Chondrocyte (in vitro differentiated cells): ENCODE measurements at regions not wholly inside any gene's neighbourhood (a gene's known extent, or its start where the extent isn't known, plus 50 kb on each side); places are given as distances from the start of the nearest gene placed in this dataset.
A peak's percentile ranks its signal among the peaks of the same experiment; 100 is the strongest.

Experiments used
- DNase-seq: peaks from one replicate; pipeline ENCODE4 v3.0.0; 2021; ENCODE audit warnings: mixed read lengths, low spot score
- H3K27ac Mint-ChIP-seq: one replicate; pipeline ENCODE4 v1.8.0; 2021; ENCODE audit warnings: mild to moderate bottlenecking, moderate library complexity, mixed read lengths; ENCODE audit not compliant: unreplicated experiment
- H3K27me3 Mint-ChIP-seq: 2 replicates; pipeline ENCODE4 v1.8.0; 2021; ENCODE audit warnings: low read depth, mixed read lengths
- H3K36me3 Mint-ChIP-seq: 2 replicates; pipeline ENCODE4 v1.8.0; 2021; ENCODE audit warnings: low read depth, mixed read lengths
- H3K4me1 Mint-ChIP-seq: 2 replicates; pipeline ENCODE4 v1.8.0; 2021; ENCODE audit warnings: low read depth, mild to moderate bottlenecking, mixed read lengths
- H3K4me3 Mint-ChIP-seq: one replicate; pipeline ENCODE4 v1.8.0; 2021; ENCODE audit warnings: mild to moderate bottlenecking, moderate library complexity, mixed read lengths; ENCODE audit not compliant: unreplicated experiment
- H3K9me3 Mint-ChIP-seq: 2 replicates; pipeline ENCODE4 v1.8.0; 2021; ENCODE audit warnings: low read depth, mixed read lengths
- TF ChIP-seq, protein P1 (sequence below): fragments of 200-600 bp; sonication (generic); IDR thresholded peaks from 2 replicates; pipeline ENCODE4 v1.5.0; 2021; ENCODE audit warnings: antibody characterized with exemption, mild to moderate bottlenecking, moderate library complexity

GRCh38 chr9:75541734-75542133 lies 348.7 kb upstream of the PCSK5 start:
- H3K36me3 Mint-ChIP-seq: peaks cover 2% of the 10 kb centered on the region
- H3K27ac Mint-ChIP-seq: no peak overlapping the region
- peaks cover 32% of the 10 kb centered on the region for H3K4me1 Mint-ChIP-seq

GRCh38 chr9:75544815-75545214 lies 345.7 kb upstream of the PCSK5 start:
- H3K27me3 Mint-ChIP-seq: no peaks in the 10 kb centered on the region
- H3K36me3 Mint-ChIP-seq: no peaks in the 10 kb centered on the region
- TF ChIP-seq, protein P1, sequence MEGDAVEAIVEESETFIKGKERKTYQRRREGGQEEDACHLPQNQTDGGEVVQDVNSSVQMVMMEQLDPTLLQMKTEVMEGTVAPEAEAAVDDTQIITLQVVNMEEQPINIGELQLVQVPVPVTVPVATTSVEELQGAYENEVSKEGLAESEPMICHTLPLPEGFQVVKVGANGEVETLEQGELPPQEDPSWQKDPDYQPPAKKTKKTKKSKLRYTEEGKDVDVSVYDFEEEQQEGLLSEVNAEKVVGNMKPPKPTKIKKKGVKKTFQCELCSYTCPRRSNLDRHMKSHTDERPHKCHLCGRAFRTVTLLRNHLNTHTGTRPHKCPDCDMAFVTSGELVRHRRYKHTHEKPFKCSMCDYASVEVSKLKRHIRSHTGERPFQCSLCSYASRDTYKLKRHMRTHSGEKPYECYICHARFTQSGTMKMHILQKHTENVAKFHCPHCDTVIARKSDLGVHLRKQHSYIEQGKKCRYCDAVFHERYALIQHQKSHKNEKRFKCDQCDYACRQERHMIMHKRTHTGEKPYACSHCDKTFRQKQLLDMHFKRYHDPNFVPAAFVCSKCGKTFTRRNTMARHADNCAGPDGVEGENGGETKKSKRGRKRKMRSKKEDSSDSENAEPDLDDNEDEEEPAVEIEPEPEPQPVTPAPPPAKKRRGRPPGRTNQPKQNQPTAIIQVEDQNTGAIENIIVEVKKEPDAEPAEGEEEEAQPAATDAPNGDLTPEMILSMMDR: no peak
- peaks cover 3% of the 10 kb centered on the region for H3K9me3 Mint-ChIP-seq
- no peak overlapping the region for H3K27ac Mint-ChIP-seq
- peaks cover 25% of the 10 kb centered on the region for H3K4me1 Mint-ChIP-seq
- H3K4me3 Mint-ChIP-seq: no peak overlapping the region
- no peak for DNase-seq

More at GRCh38 chr9:75541734-75542133, 348.7 kb upstream of the PCSK5 start:
- no peaks in the 10 kb centered on the region for H3K27me3 Mint-ChIP-seq
- H3K9me3 Mint-ChIP-seq: peaks cover 11% of the 10 kb centered on the region
- H3K4me3 Mint-ChIP-seq: no peak overlapping the region
- TF ChIP-seq, protein P1: no peak
- no peak for DNase-seq

DNA sequence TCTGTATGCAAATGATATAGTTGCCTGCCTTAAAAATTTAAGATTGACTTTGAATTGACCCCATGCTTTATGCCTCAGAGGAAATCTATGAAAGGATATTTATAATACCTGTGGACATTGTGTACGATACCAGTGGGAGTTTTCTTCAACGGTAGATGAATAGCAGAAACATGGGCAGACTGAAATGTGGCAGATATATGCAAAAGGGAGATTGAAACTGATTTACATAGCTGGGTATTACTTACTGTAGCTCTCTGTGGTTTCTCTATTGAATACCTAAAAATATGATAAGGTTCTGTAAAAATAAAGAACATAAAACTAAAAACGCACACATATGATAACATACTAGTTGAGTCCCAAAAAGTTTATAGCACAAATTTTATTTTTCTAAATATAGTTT lies 345.2 kb upstream of the PCSK5 start:
- Mint-ChIP-seq H3K27ac (no peak overlapping the region), H3K9me3 (peaks cover 3% of the 10 kb centered on the region), H3K4me3 (no peak overlapping the region), H3K36me3 (no peaks in the 10 kb centered on the region), H3K27me3 (no peaks in the 10 kb centered on the region), H3K4me1 (peaks cover 20% of the 10 kb centered on the region)
- TF ChIP-seq, protein P1: no peak
- DNase-seq: no peak

DNA sequence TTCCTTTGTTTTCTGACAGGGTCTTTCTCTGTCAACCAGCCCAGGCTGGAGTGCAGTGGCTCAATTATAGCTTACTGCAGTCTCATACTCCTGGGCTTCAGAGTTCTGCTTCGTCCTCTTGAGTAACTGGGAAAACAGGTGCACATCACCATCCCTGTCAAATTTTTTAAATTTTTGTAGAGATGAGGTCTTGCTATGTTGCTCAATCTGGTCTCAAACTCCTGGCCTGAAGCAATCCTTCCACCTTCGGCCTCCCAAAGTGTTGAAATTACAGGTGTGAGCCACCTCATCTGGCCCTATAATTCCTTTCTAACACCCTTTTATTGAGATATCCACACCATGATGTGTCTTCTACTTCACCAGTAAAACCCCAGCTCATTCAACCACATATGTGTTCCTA lies 341.6 kb upstream of the PCSK5 start:
- H3K27me3 Mint-ChIP-seq: no peaks in the 10 kb centered on the region
- DNase-seq: no peak
- no peak overlapping the region for H3K27ac Mint-ChIP-seq
- H3K9me3 Mint-ChIP-seq: peaks cover 3% of the 10 kb centered on the region
- no peaks in the 10 kb centered on the region for H3K36me3 Mint-ChIP-seq
- TF ChIP-seq, protein P1: no peak
- H3K4me1 Mint-ChIP-seq: peaks cover 33% of the 10 kb centered on the region
- no peak overlapping the region for H3K4me3 Mint-ChIP-seq

- H3K27ac Mint-ChIP-seq: peak overlapping the region; percentile 57
- H3K4me1 Mint-ChIP-seq: peaks cover 39% of the 10 kb centered on the region
- no peak for DNase-seq
- TF ChIP-seq, protein P1: no peak
- H3K36me3 Mint-ChIP-seq: no peaks in the 10 kb centered on the region
- H3K9me3 Mint-ChIP-seq: peaks cover 5% of the 10 kb centered on the region
- no peaks in the 10 kb centered on the region for H3K27me3 Mint-ChIP-seq
- H3K4me3 Mint-ChIP-seq: no peak overlapping the region
Observed at GRCh38 chr9:75551861-75552260, 338.6 kb upstream of the PCSK5 start.
